B cell (primary cell): ENCODE measurements at regions not wholly inside any gene's neighbourhood (a gene's known extent, or its start where the extent isn't known, plus 50 kb on each side); places are given as distances from the start of the nearest gene placed in this dataset.

Experiments used
- ATAC-seq: fragments of 200-7000 bp; cut with Tn5 transposase; one replicate; pipeline ENCODE4 v1.10.0; 2021; ENCODE audit warnings: low read depth, mild to moderate bottlenecking, moderate number of reproducible peaks, moderate library complexity
- CTCF ChIA-PET: fragments of 350-600 bp; sonication (Branson Sonifier 250); formaldehyde crosslinking; loops from one replicate; lab custom pipeline; 2021; ENCODE audit warnings: antibody characterized with exemption, inconsistent platforms; lab: Charles Lee
- POLR2A ChIA-PET: fragments of 350-600 bp; sonication (Branson Sonifier 250); formaldehyde crosslinking; loops from one replicate; lab custom pipeline; 2021; ENCODE audit warnings: antibody characterized with exemption; lab: Charles Lee
- DNase-seq: peaks from one replicate; pipeline ENCODE4 v3.0.0; 2013
- H2AFZ ChIP-seq: 2 replicates; pipeline ENCODE4 v1.6.1; 2012; ENCODE audit warnings: mild to moderate bottlenecking, low read depth, low read length; ENCODE audit not compliant: insufficient read depth, poor library complexity, severe bottlenecking
- H3K27ac ChIP-seq, 2 donors: 1 replicate in 1 of 2; 2 replicates in 1 of 2; pipeline ENCODE4 v1.5.1; 2012 to 2013; ENCODE audit warnings: low read length in 2 of 2, mild to moderate bottlenecking in 2 of 2, moderate library complexity in 1 of 2
- H3K27me3 ChIP-seq, 4 experiments: fragments of 200-600 bp in 1 of 4; sonication (generic) in 1 of 4; replicated peaks in 1 of 4; 1 replicate in 2 of 4; 2 replicates in 2 of 4; pipeline versions ENCODE4 v1.6.1 to v1.7.0; 2013 to 2016; ENCODE audit warnings: low read length in 3 of 4, mild to moderate bottlenecking in 2 of 4, mixed read lengths in 1 of 4, moderate library complexity in 1 of 4; ENCODE audit not compliant: insufficient read depth in 4 of 4, control insufficient read depth in 3 of 4; ENCODE audit errors: control extremely low read depth in 1 of 4
- H3K36me3 ChIP-seq, 2 experiments: replicated peaks in 1 of 2; 1 replicate in 1 of 2; 2 replicates in 1 of 2; pipeline versions ENCODE4 v1.6.1 to v1.7.1; 2013; ENCODE audit warnings: low read length in 1 of 2; ENCODE audit not compliant: insufficient read depth in 2 of 2, control insufficient read depth in 1 of 2; ENCODE audit errors: control extremely low read depth in 1 of 2, extremely low read depth in 1 of 2
- H3K4me1 ChIP-seq, 2 donors: fragments of 200-600 bp in 1 of 2; sonication (generic) in 1 of 2; 1 replicate in 1 of 2; 2 replicates in 1 of 2; pipeline versions ENCODE4 v1.5.1 to v1.6.1; 2013 to 2017; ENCODE audit warnings: low read length in 2 of 2; ENCODE audit not compliant: control insufficient read depth in 2 of 2, insufficient read depth in 2 of 2
- H3K4me2 ChIP-seq: replicated peaks from 2 replicates; pipeline ENCODE3; 2012; ENCODE audit warnings: mild to moderate bottlenecking, low read depth, low read length; ENCODE audit not compliant: poor library complexity, severe bottlenecking
- H3K4me3 ChIP-seq, 5 experiments: fragments of 200-600 bp in 1 of 5; sonication (generic) in 1 of 5; 1 replicate in 3 of 5; 2 replicates in 2 of 5; pipeline versions ENCODE4 v1.5.1 to v1.7.0; 2011 to 2016; ENCODE audit warnings: low read length in 4 of 5, mild to moderate bottlenecking in 4 of 5, low read depth in 2 of 5, control low read depth in 1 of 5, moderate library complexity in 1 of 5; ENCODE audit not compliant: insufficient read depth in 1 of 5; ENCODE audit errors: control extremely low read depth in 1 of 5, extremely low read depth in 1 of 5
- H3K79me2 ChIP-seq: fragments of 200-600 bp; sonication (generic); one replicate; pipeline ENCODE4 v1.6.0; 2016; ENCODE audit warnings: low read length; ENCODE audit not compliant: control insufficient read depth, insufficient read depth
- H3K9ac ChIP-seq: fragments of 200-600 bp; sonication (generic); 2 replicates; pipeline ENCODE4 v1.6.1; 2017; ENCODE audit warnings: mild to moderate bottlenecking, low read length, moderate library complexity
- H3K9me3 ChIP-seq, 3 donors: one replicate each; pipeline versions ENCODE4 v1.6.1 to v1.7.1; 2013; ENCODE audit warnings: low read length in 2 of 3; ENCODE audit not compliant: control insufficient read depth in 2 of 3, insufficient read depth in 1 of 3; ENCODE audit errors: control extremely low read depth in 1 of 3
- H4K20me1 ChIP-seq: 2 replicates; pipeline ENCODE4 v1.6.0; 2012; ENCODE audit warnings: mild to moderate bottlenecking, low read length; ENCODE audit not compliant: insufficient read depth, control insufficient read depth, poor library complexity, severe bottlenecking
- H3K27ac Mint-ChIP-seq: one replicate; pipeline ENCODE4 v1.8.0; 2021; ENCODE audit warnings: mixed read lengths
- H3K27me3 Mint-ChIP-seq: one replicate; pipeline ENCODE4 v1.8.0; 2021; ENCODE audit warnings: mixed read lengths
- H3K4me1 Mint-ChIP-seq: one replicate; pipeline ENCODE4 v1.8.0; 2021; ENCODE audit warnings: mixed read lengths
- H3K4me3 Mint-ChIP-seq: one replicate; pipeline ENCODE4 v1.8.0; 2021; ENCODE audit warnings: mixed read lengths
- H3K9me3 Mint-ChIP-seq: one replicate; pipeline ENCODE4 v1.8.0; 2022; ENCODE audit warnings: mixed read lengths; ENCODE audit not compliant: insufficient read depth
- EZH2 ChIP-seq: IDR thresholded peaks from 2 replicates; pipeline ENCODE4 v1.6.1; 2012; ENCODE audit warnings: borderline replicate concordance, low read depth, mild to moderate bottlenecking, moderate library complexity, low read length; ENCODE audit not compliant: insufficient read depth, poor library complexity, severe bottlenecking
- WGBS: methylation state at CpG from one replicate; pipeline ENCODE4 v1.1.5; 2013; ENCODE audit warnings: missing lambda C conversion rate; ENCODE audit not compliant: insufficient coverage; 5-methylcytosine and 5-hydroxymethylcytosine counted together
- intact Hi-C: fragments of 100-400 bp; cut with micrococcal nuclease; formaldehyde crosslinking; loops from one replicate; pipeline ENCODE4 v1.10.0; 2022
- TF ChIP-seq, protein P1 (sequence below): fragments of 200-600 bp; IDR thresholded peaks from one replicate; pipeline ENCODE4 v1.8.0; 2022; ENCODE audit warnings: antibody characterized with exemption, mild to moderate bottlenecking

DNA sequence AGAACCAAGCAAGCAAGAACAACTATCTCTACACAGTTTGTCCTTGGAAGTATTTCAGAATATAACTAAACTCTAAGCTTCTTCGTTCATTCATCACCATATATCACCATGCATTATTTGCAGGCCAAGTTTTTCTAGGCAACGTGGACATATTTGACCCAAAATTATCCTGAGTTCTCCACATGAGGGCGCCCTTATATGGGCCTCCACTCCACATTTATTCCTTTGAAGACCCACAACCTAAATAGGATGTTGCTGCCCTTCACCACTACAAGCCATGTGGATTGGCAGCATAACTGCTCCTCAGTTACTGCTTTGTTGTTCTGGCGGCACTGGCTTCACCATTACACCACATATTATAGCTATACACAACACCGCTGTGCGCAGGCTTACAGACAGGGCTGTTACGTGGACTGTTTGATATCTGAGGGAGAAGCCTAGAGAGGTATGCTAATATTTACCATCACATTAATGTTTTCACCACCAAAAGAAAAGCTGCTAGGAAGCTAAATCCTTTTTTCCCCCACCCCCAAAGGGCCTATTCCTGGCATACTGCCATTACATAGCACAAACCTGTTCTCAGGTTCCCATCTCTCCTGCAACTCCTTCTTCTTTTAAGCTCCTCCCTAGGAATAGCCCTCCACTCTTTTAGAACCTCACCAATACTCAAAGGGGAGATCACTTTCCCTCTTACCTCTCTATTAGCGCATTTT lies 411.7 kb downstream of the C6orf118 start:
- Histone ChIP-seq H3K4me3 (no peak overlapping the region), H3K79me2 (no peaks in the 10 kb centered on the region), H2AFZ (no peak overlapping the region), H3K27ac (no peak overlapping the region), H3K9me3 (peaks cover 0 to 3% (median 0%) of the 10 kb centered on the region in 3 donors), H3K4me1 (no peaks in the 10 kb centered on the region), H3K9ac (no peak overlapping the region), H3K36me3 (no peaks in the 10 kb centered on the region), H3K4me2 (no peak overlapping the region), H3K27me3 (no peaks in the 10 kb centered on the region), H4K20me1 (no peaks in the 10 kb centered on the region)
- 63% methylated on average over 3 of the region's 8 CpGs for WGBS
- Mint-ChIP-seq H3K27me3 (no peaks in the 10 kb centered on the region), H3K4me3 (no peak overlapping the region), H3K9me3 (no peaks in the 10 kb centered on the region), H3K4me1 (no peaks in the 10 kb centered on the region), H3K27ac (no peak overlapping the region)
- TF ChIP-seq EZH2 = no peak
- TF ChIP-seq, protein P1, sequence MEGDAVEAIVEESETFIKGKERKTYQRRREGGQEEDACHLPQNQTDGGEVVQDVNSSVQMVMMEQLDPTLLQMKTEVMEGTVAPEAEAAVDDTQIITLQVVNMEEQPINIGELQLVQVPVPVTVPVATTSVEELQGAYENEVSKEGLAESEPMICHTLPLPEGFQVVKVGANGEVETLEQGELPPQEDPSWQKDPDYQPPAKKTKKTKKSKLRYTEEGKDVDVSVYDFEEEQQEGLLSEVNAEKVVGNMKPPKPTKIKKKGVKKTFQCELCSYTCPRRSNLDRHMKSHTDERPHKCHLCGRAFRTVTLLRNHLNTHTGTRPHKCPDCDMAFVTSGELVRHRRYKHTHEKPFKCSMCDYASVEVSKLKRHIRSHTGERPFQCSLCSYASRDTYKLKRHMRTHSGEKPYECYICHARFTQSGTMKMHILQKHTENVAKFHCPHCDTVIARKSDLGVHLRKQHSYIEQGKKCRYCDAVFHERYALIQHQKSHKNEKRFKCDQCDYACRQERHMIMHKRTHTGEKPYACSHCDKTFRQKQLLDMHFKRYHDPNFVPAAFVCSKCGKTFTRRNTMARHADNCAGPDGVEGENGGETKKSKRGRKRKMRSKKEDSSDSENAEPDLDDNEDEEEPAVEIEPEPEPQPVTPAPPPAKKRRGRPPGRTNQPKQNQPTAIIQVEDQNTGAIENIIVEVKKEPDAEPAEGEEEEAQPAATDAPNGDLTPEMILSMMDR = no peak
- intact Hi-C loops = no loop called here
- ChIA-PET CTCF (no interaction called here), POLR2A (no interaction called here)
- DNase-seq (no peak), ATAC-seq (no peak)

DNA sequence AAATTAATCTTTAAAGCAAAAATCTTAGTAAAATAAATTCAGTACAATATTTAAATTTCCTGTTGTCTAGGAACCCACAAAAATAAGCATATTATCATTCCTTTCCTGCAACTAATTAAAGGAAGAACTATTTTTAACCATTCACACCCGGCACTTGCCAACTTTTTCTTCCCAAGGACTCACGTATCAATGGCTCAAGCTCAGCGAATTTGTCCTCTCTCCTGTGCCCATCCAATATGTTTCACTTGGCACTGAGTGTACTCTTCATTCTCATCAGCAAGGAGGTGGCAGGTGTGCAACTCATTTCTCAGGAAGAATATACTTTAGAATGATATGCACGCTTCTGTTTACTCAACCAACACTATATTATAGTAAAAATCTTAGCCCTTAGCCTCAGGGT lies 419.4 kb downstream of the C6orf118 start:
- POLR2A ChIA-PET = no interaction called here
- no peak overlapping the region for H3K27ac Mint-ChIP-seq
- DNase-seq = no peak
- Histone ChIP-seq H3K4me1 (no peaks in the 10 kb centered on the region), H3K27ac (no peak overlapping the region), H3K4me3 (no peak overlapping the region), H3K9ac (no peak overlapping the region), H3K9me3 (no peaks in the 10 kb centered on the region), H4K20me1 (no peaks in the 10 kb centered on the region), H3K79me2 (no peaks in the 10 kb centered on the region), H3K36me3 (no peaks in the 10 kb centered on the region), H3K27me3 (no peaks in the 10 kb centered on the region), H3K4me2 (no peak overlapping the region), H2AFZ (no peak overlapping the region)
- H3K27me3 Mint-ChIP-seq = no peaks in the 10 kb centered on the region
- CTCF ChIA-PET = no interaction called here
- TF ChIP-seq, protein P1 = no peak
- TF ChIP-seq EZH2 = no peak
- 96% methylated on average over 3 of the region's 4 CpGs for WGBS
- intact Hi-C loops = no loop called here
- no peaks in the 10 kb centered on the region for H3K4me1 Mint-ChIP-seq
- no peak overlapping the region for H3K4me3 Mint-ChIP-seq
- H3K9me3 Mint-ChIP-seq = peaks cover 3% of the 10 kb centered on the region
- no peak for ATAC-seq
